HCT116 (cell line): ENCODE measurements at regions not wholly inside any gene's neighbourhood (a gene's known extent, or its start where the extent isn't known, plus 50 kb on each side); places are given as distances from the start of the nearest gene placed in this dataset.

Source experiments
- ATAC-seq: fragments of 200-7000 bp; cut with Tn5 transposase; 2 replicates; pipeline ENCODE4 v1.9.1; 2020; ENCODE audit warnings: mild to moderate bottlenecking, moderate library complexity
- BruUV-seq: library from RNA; stranded (reverse); fragments of 400-500 nt; replicated peaks from 2 replicates; lab custom pipeline; 2021; lab: Mats Ljungman, UMichigan
- CTCF ChIA-PET: fragments of 300-600 bp; sonication (Branson Sonifier 250); formaldehyde crosslinking; loops from one replicate; lab custom pipeline; 2021; ENCODE audit warnings: antibody characterized with exemption; lab: Charles Lee
- POLR2A ChIA-PET: fragments of 300-600, 350-600 bp; sonication (Branson Sonifier 250); formaldehyde crosslinking; loops from one replicate; lab custom pipeline; 2021; ENCODE audit warnings: antibody characterized with exemption; lab: Charles Lee
- RAD21 ChIA-PET, 2 experiments: fragments of 300-600 bp; sonication (Branson Sonifier 250); formaldehyde crosslinking; loops; one replicate each; lab custom pipeline; 2023; ENCODE audit warnings: low total read pairs in 2 of 2; ENCODE audit not compliant: uncharacterized antibody in 2 of 2, unreplicated experiment in 2 of 2, low non-redundant PET in 1 of 2; lab: Charles Lee
- DNase-seq: peaks from one replicate; pipeline ENCODE4 v3.0.0-alpha.2; 2010; ENCODE audit warnings: low read depth, low spot score
- H2AFZ ChIP-seq: fragments of 200-600 bp; shearing (Covaris generic), sonication (generic); 2 replicates; pipeline ENCODE4 v1.6.1; 2017; ENCODE audit warnings: low read depth, mixed run types, mixed read lengths, antibody characterized with exemption, low read length; ENCODE audit not compliant: poor library complexity, severe bottlenecking
- H3K27ac ChIP-seq: 2 replicates; pipeline ENCODE4 v1.5.1; 2012; ENCODE audit warnings: low read depth, low read length
- H3K27me3 ChIP-seq: fragments of 200-600 bp; sonication (generic); 2 replicates; pipeline ENCODE4 v1.6.1; 2016; ENCODE audit warnings: mixed run types, low read length, mixed read lengths; ENCODE audit not compliant: insufficient read depth
- H3K36me3 ChIP-seq, 2 experiments: fragments of 200-500 bp in 1 of 2; fragments of 200-600 bp in 1 of 2; sonication (Bioruptor generic) in 1 of 2; sonication (generic) in 1 of 2; 2 replicates each; pipeline versions ENCODE4 v1.5.1 to v1.6.1; 2014 to 2016; ENCODE audit warnings: low read length in 2 of 2, inconsistent platforms in 1 of 2, mixed read lengths in 1 of 2, mixed run types in 1 of 2; ENCODE audit not compliant: insufficient read depth in 2 of 2, control insufficient read depth in 1 of 2
- H3K4me1 ChIP-seq, 2 experiments: fragments of 200-600 bp in 1 of 2; sonication (generic) in 1 of 2; 2 replicates each; pipeline versions ENCODE4 v1.5.1 to v1.6.1; 2012 to 2017; ENCODE audit warnings: low read length in 2 of 2, inconsistent platforms in 1 of 2, mild to moderate bottlenecking in 1 of 2, mixed read lengths in 1 of 2, mixed run types in 1 of 2, moderate library complexity in 1 of 2; ENCODE audit not compliant: insufficient read depth in 2 of 2, control insufficient read depth in 1 of 2
- H3K4me2 ChIP-seq: fragments of 200-600 bp; sonication (generic); 2 replicates; pipeline ENCODE4 v1.6.1; 2017; ENCODE audit warnings: mixed run types, low read length, mixed read lengths
- H3K4me3 ChIP-seq, 2 experiments: fragments of 200-600 bp in 1 of 2; sonication (generic) in 1 of 2; replicated peaks in 1 of 2; 2 replicates each; pipeline ENCODE4 v1.5.1; 2011 to 2016; ENCODE audit warnings: low read length in 2 of 2, control low read depth in 1 of 2, low read depth in 1 of 2, mild to moderate bottlenecking in 1 of 2, mixed read lengths in 1 of 2, mixed run types in 1 of 2
- H3K79me2 ChIP-seq: fragments of 200-600 bp; sonication (generic); 2 replicates; pipeline ENCODE4 v1.6.1; 2017; ENCODE audit warnings: mild to moderate bottlenecking, mixed run types, low read length, moderate library complexity, mixed read lengths; ENCODE audit not compliant: insufficient read depth
- H3K9ac ChIP-seq: fragments of 200-600 bp; sonication (generic); 2 replicates; pipeline ENCODE4 v1.6.1; 2016; ENCODE audit warnings: low read length, mixed read lengths
- H3K9me2 ChIP-seq: fragments of 200-600 bp; sonication (generic), shearing (Covaris generic); 2 replicates; pipeline ENCODE4 v1.6.1; 2017; ENCODE audit warnings: mixed run types, mild to moderate bottlenecking, moderate library complexity; ENCODE audit not compliant: insufficient read depth
- H3K9me3 ChIP-seq, 2 experiments: fragments of 200-500 bp in 1 of 2; fragments of 200-600 bp in 1 of 2; sonication (Bioruptor generic) in 1 of 2; sonication (generic) in 1 of 2; 2 replicates each; pipeline ENCODE4 v1.6.1; 2014 to 2017; ENCODE audit warnings: low read length in 2 of 2, mixed read lengths in 2 of 2, inconsistent platforms in 1 of 2, low read depth in 1 of 2, mild to moderate bottlenecking in 1 of 2, mixed run types in 1 of 2, moderate library complexity in 1 of 2; ENCODE audit not compliant: control insufficient read depth in 1 of 2, insufficient read depth in 1 of 2
- H4K20me1 ChIP-seq: fragments of 200-600 bp; sonication (generic), shearing (Covaris generic); 2 replicates; pipeline ENCODE4 v1.6.1; 2017; ENCODE audit warnings: mixed run types, mild to moderate bottlenecking, moderate library complexity; ENCODE audit not compliant: insufficient read depth
- CEBPB ChIP-seq: IDR thresholded peaks from 2 replicates; pipeline ENCODE4 v1.6.1; 2012; ENCODE audit warnings: low read depth
- CTCF ChIP-seq, 3 experiments: fragments of 200-600 bp in 1 of 3; sonication (generic) in 1 of 3; IDR thresholded peaks in 2 of 3; conservative IDR thresholded peaks in 1 of 3; 2 replicates each; pipeline ENCODE4 v1.5.1; 2012 to 2017; ENCODE audit warnings: low read depth in 2 of 3, low read length in 2 of 3, antibody characterized with exemption in 1 of 3, borderline replicate concordance in 1 of 3, control low read depth in 1 of 3, mild to moderate bottlenecking in 1 of 3, mixed read lengths in 1 of 3, mixed run types in 1 of 3, moderate library complexity in 1 of 3; ENCODE audit not compliant: insufficient read depth in 1 of 3
- EGR1 ChIP-seq: IDR thresholded peaks from 2 replicates; pipeline ENCODE4 v1.6.1; 2012; ENCODE audit warnings: low read depth
- ELF1 ChIP-seq: IDR thresholded peaks from 2 replicates; pipeline ENCODE4 v1.6.1; 2012; ENCODE audit warnings: low read depth, borderline replicate concordance
- EZH2 ChIP-seq: fragments of 200-600 bp; sonication (generic); IDR thresholded peaks from 2 replicates; pipeline ENCODE4 v1.6.1; 2017; ENCODE audit warnings: antibody characterized with exemption, mixed run types
- EZH2phosphoT487 ChIP-seq: fragments of 200-600 bp; IDR thresholded peaks from 2 replicates; pipeline ENCODE4 v1.6.1; 2018; ENCODE audit warnings: antibody characterized with exemption, borderline replicate concordance
- FOSL1 ChIP-seq: IDR thresholded peaks from 2 replicates; pipeline ENCODE4 v1.6.1; 2012; ENCODE audit warnings: low read depth
- JUND ChIP-seq: IDR thresholded peaks from 2 replicates; pipeline ENCODE4 v1.6.1; 2012
- POLR2AphosphoS5 ChIP-seq: IDR thresholded peaks from 2 replicates; pipeline ENCODE4 v1.6.1; 2011; ENCODE audit warnings: mild to moderate bottlenecking, low read depth, low read length, moderate library complexity
- RAD21 ChIP-seq: IDR thresholded peaks from 2 replicates; pipeline ENCODE4 v1.6.1; 2012; ENCODE audit warnings: low read depth, mild to moderate bottlenecking
- REST ChIP-seq: IDR thresholded peaks from 2 replicates; pipeline ENCODE4 v1.6.1; 2012; ENCODE audit warnings: low read depth
- SIN3A ChIP-seq: IDR thresholded peaks from 2 replicates; pipeline ENCODE4 v1.6.1; 2012; ENCODE audit warnings: low read depth
- SP1 ChIP-seq: IDR thresholded peaks from 2 replicates; pipeline ENCODE4 v1.6.1; 2012; ENCODE audit warnings: low read depth
- SRF ChIP-seq: IDR thresholded peaks from 2 replicates; pipeline ENCODE4 v1.6.1; 2012; ENCODE audit warnings: low read depth
- TCF7L2 ChIP-seq: IDR thresholded peaks from 2 replicates; pipeline ENCODE4 v1.7.0; 2011; ENCODE audit warnings: borderline replicate concordance, inconsistent platforms; ENCODE audit not compliant: insufficient read depth, insufficient read length; ENCODE audit errors: extremely low read depth
- YY1 ChIP-seq: IDR thresholded peaks from 2 replicates; pipeline ENCODE4 v1.6.1; 2011; ENCODE audit warnings: low read length, low read depth, moderate library complexity, mild to moderate bottlenecking; ENCODE audit not compliant: insufficient replicate concordance; ENCODE audit errors: extremely low read depth
- intact Hi-C: fragments of 100-400 bp; cut with micrococcal nuclease; formaldehyde crosslinking; loops from 2 replicates; pipeline ENCODE4 v1.10.0; 2022
- TF ChIP-seq, protein P1 (sequence below): IDR thresholded peaks from 2 replicates; pipeline ENCODE4 v1.6.1; 2012
- TF ChIP-seq, protein P2 (sequence below): IDR thresholded peaks from 2 replicates; pipeline ENCODE4 v1.6.1; 2012

DNA sequence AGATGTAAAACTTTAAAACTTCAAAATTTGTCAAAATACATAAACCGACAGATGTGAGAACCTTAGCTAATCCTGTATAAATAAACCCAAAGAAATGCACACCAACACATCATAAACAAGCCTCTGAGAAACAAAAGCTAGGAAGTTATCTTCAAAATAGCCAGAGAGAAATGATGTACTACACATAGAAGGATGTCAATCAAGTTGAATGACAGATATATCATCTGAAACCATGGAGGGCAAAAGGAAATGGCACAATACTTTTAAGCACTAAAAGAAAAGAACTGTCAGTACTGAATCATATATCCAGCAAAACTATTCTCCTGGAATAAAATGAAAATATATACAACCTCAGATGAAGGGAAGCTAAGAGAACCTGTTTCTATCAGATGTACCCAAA, 595.1 kb upstream of the PTGER4 start:
- TF ChIP-seq RAD21 (no peak), SRF (no peak), EGR1 (no peak), ELF1 (no peak), FOSL1 (no peak), CEBPB (no peak), JUND (no peak), CTCF (IDR thresholded peaks at IDR 0.05 in 2 of 3, conservative IDR thresholded peaks at IDR 0.05 in 1 of 3; ENCODE audit: borderline replicate concordance in 1 of 3, insufficient read depth in 1 of 3, low read depth in 2 of 3, low read length in 2 of 3) (no peak), EZH2 (no peak), POLR2AphosphoS5 (no peak), TCF7L2 (no peak), YY1 (no peak), REST (no peak), SIN3A (no peak), SP1 (no peak), EZH2phosphoT487 (no peak)
- TF ChIP-seq, protein P1, sequence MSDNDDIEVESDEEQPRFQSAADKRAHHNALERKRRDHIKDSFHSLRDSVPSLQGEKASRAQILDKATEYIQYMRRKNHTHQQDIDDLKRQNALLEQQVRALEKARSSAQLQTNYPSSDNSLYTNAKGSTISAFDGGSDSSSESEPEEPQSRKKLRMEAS = no peak
- TF ChIP-seq, protein P2, sequence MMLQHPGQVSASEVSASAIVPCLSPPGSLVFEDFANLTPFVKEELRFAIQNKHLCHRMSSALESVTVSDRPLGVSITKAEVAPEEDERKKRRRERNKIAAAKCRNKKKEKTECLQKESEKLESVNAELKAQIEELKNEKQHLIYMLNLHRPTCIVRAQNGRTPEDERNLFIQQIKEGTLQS = no peak
- Histone ChIP-seq H4K20me1 (no peaks in the 10 kb centered on the region), H3K9ac (no peak overlapping the region), H3K27me3 (no peaks in the 10 kb centered on the region), H3K79me2 (no peaks in the 10 kb centered on the region), H3K4me3 (no peak overlapping the region), H3K9me2 (no peaks in the 10 kb centered on the region), H2AFZ (no peak overlapping the region), H3K4me1 (no peaks in the 10 kb centered on the region), H3K36me3 (no peaks in the 10 kb centered on the region), H3K4me2 (no peak overlapping the region), H3K9me3 (0 out of 4 replicates have a peak, but pooled peaks cover 0 to 4% of the 10 kb centered on the region in 2 experiments), H3K27ac (no peak overlapping the region)
- CTCF ChIA-PET = interaction anchor here (0.6 kb wide), 1 partner anchor 787 kb away, joined by 6 read pairs; no protein-coding TSS in a partner anchor
- no TSS peak for BruUV-seq
- RAD21 ChIA-PET = no interaction called here
- POLR2A ChIA-PET = no interaction called here
- ATAC-seq = no peak
- intact Hi-C loops = no loop called here
- DNase-seq = no peak
